ENCODE measurements at regions not wholly inside any gene's neighbourhood (a gene's known extent, or its start where the extent isn't known, plus 50 kb on each side); places are given as distances from the start of the nearest gene placed in this dataset.

GRCh38 chr16:77588389-77588788 is 133.9 kb upstream of the NUDT7 start (continued):
- TF ChIP-seq CHD7 (IDR thresholded peaks at IDR 0.05; ENCODE audit: insufficient replicate concordance, low read length) = no peak
- TF ChIP-seq POLR2A (IDR thresholded peaks at IDR 0.05; ENCODE audit: control extremely low read depth in 1 of 2, low read depth in 2 of 2, low read length in 2 of 2) = no peak
- TF ChIP-seq RBBP5 (IDR thresholded peaks at IDR 0.05; ENCODE audit: borderline replicate concordance, low read depth, low read length) = no peak
- no peak for TF ChIP-seq GTF2F1 (IDR thresholded peaks at IDR 0.05; ENCODE audit: borderline replicate concordance, low read depth, low read length)
- TF ChIP-seq JUND (IDR thresholded peaks at IDR 0.05; ENCODE audit: low read length) = no peak

All from H1 (cell line).